Spleen (tissue), 11 donors: ENCODE measurements at regions not wholly inside any gene's neighbourhood (a gene's known extent, or its start where the extent isn't known, plus 50 kb on each side); places are given as distances from the start of the nearest gene placed in this dataset.
"Not testable (repeated sequence)": the region's sequence is repeated elsewhere in the genome, so short reads cannot be mapped to it uniquely, and the experiment has no call there.

ENCODE experiments used
- DNase-seq: peaks from one replicate; pipeline ENCODE4 v3.0.0-alpha.2; 2020
- H3K27ac ChIP-seq, 8 donors: fragments of 200-600 bp; sonication (generic) in 7 of 8; 1 replicate in 4 of 8; 2 replicates in 4 of 8; pipeline versions ENCODE4 v1.5.0 to v1.8.0; 2016 to 2021; ENCODE audit warnings: inconsistent platforms in 4 of 8, mild to moderate bottlenecking in 4 of 8, moderate library complexity in 1 of 8
- H3K27me3 ChIP-seq, 7 donors: fragments of 200-600 bp; sonication (generic) in 6 of 7; replicated peaks in 1 of 7; 1 replicate in 4 of 7; 2 replicates in 3 of 7; pipeline versions ENCODE4 v1.5.0 to v1.8.0; 2016 to 2021; ENCODE audit warnings: inconsistent platforms in 3 of 7, mild to moderate bottlenecking in 1 of 7
- H3K36me3 ChIP-seq, 6 donors: fragments of 200-600 bp; sonication (generic) in 5 of 6; 1 replicate in 4 of 6; 2 replicates in 2 of 6; pipeline versions ENCODE4 v1.5.0 to v1.8.0; 2016 to 2021; ENCODE audit warnings: inconsistent platforms in 2 of 6
- H3K4me1 ChIP-seq, 6 donors: fragments of 200-600 bp; sonication (generic) in 5 of 6; 1 replicate in 3 of 6; 2 replicates in 3 of 6; pipeline versions ENCODE4 v1.5.0 to v1.8.0; 2016 to 2021; ENCODE audit warnings: inconsistent platforms in 3 of 6
- H3K4me3 ChIP-seq, 8 donors: fragments of 200-600 bp; sonication (generic) in 7 of 8; 1 replicate in 4 of 8; 2 replicates in 4 of 8; pipeline versions ENCODE4 v1.5.0 to v1.8.0; 2016 to 2021; ENCODE audit warnings: inconsistent platforms in 4 of 8, mild to moderate bottlenecking in 4 of 8, moderate library complexity in 2 of 8
- H3K9me3 ChIP-seq, 8 donors: fragments of 200-600 bp; sonication (generic) in 7 of 8; 1 replicate in 4 of 8; 2 replicates in 4 of 8; pipeline versions ENCODE4 v1.5.0 to v1.8.0; 2016 to 2021; ENCODE audit warnings: inconsistent platforms in 4 of 8
- CTCF ChIP-seq, 11 experiments: fragments of 200-600 bp in 7 of 11; fragments of 450-650 bp in 4 of 11; sonication (generic) in 4 of 11; IDR thresholded peaks in 8 of 11; conservative IDR thresholded peaks in 3 of 11; 1 replicate in 7 of 11; 2 replicates in 4 of 11; pipeline versions ENCODE4 v1.4.0 to v1.8.0; 2016 to 2021; ENCODE audit warnings: antibody characterized with exemption in 11 of 11, inconsistent platforms in 4 of 11, mild to moderate bottlenecking in 1 of 11
- POLR2A ChIP-seq, 3 donors: fragments of 450-650 bp; IDR thresholded peaks; one replicate each; pipeline ENCODE4 v1.5.1; 2017; ENCODE audit warnings: antibody characterized with exemption in 3 of 3, mild to moderate bottlenecking in 1 of 3
- POLR2AphosphoS5 ChIP-seq, 3 donors: sonication (generic); formaldehyde crosslinking; IDR thresholded peaks; one replicate each; pipeline ENCODE4 v1.5.1; 2017; ENCODE audit warnings: antibody characterized with exemption in 3 of 3
- WGBS, 5 donors: extraction: QIAGEN DNeasy Blood & Tissue Kit in 3 of 5; methylation state at CpG; one replicate each; pipeline versions ENCODE4 v1.1.5 to v1.1.7; 2013 to 2018; 5-methylcytosine and 5-hydroxymethylcytosine counted together
- intact Hi-C: fragments of 100-400 bp; cut with DNase I; formaldehyde crosslinking; loops from one replicate; pipeline ENCODE4 v1.15.0; 2023; ENCODE audit warnings: low total_unique reads
- donor health status: healthy with polysubstance abuse.
- donor health status: DM: no; HTN: no; CAD: no; lungs with moderate emphysema.
- donor health status: DM: no; HTN: no; CAD: no.
- donor health status: Bipolar disorder and iron deficiency.
- donor health status: healthy.
- donor health status: DM: no; HTN: no; CAD: no.
- donor health status: DM: yes; HTN: yes; CAD: no.

- WGBS, 5 donors, result 75 to 87% (median 79%) methylated on average over 10 to 15 of the region's 15 CpGs
- Histone ChIP-seq H3K9me3 (no peaks in the 10 kb centered on the region), H3K36me3 (no peaks in the 10 kb centered on the region), H3K4me3 (no peak overlapping the region), H3K27ac (no peak overlapping the region), H3K4me1 (no peaks in the 10 kb centered on the region), H3K27me3 (no peaks in the 10 kb centered on the region)
- DNase-seq, result no peak
- TF ChIP-seq CTCF (IDR thresholded peaks at IDR 0.05 in 8 of 11, conservative IDR thresholded peaks at IDR 0.05 in 3 of 11) (peak in 1 of 11 experiments; percentile 6), POLR2A (IDR thresholded peaks at IDR 0.05) (no peak), POLR2AphosphoS5 (IDR thresholded peaks at IDR 0.05) (no peak)
- intact Hi-C loops, result no loop called here
Observed at GRCh38 chr21:28018741-28019669, 973.7 kb downstream of the LTN1 start.

GRCh38 chr21:28018213-28018612 is 974.5 kb downstream of the LTN1 start:
- no peaks in the 10 kb centered on the region for H3K9me3 ChIP-seq
- intact Hi-C loops, result no loop called here
- H3K4me3 ChIP-seq, result no peak overlapping the region
- H3K4me1 ChIP-seq, result no peaks in the 10 kb centered on the region
- H3K36me3 ChIP-seq, result no peaks in the 10 kb centered on the region
- no peak for DNase-seq
- no peak for TF ChIP-seq CTCF (IDR thresholded peaks at IDR 0.05 in 8 of 11, conservative IDR thresholded peaks at IDR 0.05 in 3 of 11)
- TF ChIP-seq POLR2AphosphoS5 (IDR thresholded peaks at IDR 0.05), result no peak
- no peak for TF ChIP-seq POLR2A (IDR thresholded peaks at IDR 0.05)
- 75 to 92% (median 86%) methylated on average over 6 to 9 of the region's 9 CpGs for WGBS, 5 donors
- no peaks in the 10 kb centered on the region for H3K27me3 ChIP-seq
- no peak overlapping the region for H3K27ac ChIP-seq

- intact Hi-C loops, result no loop called here
- no peak for TF ChIP-seq POLR2A (IDR thresholded peaks at IDR 0.05)
- TF ChIP-seq CTCF (IDR thresholded peaks at IDR 0.05 in 8 of 11, conservative IDR thresholded peaks at IDR 0.05 in 3 of 11), result no peak
- no peak for TF ChIP-seq POLR2AphosphoS5 (IDR thresholded peaks at IDR 0.05)
- no peaks in the 10 kb centered on the region for H3K9me3 ChIP-seq
- no peaks in the 10 kb centered on the region for H3K36me3 ChIP-seq
- no peaks in the 10 kb centered on the region for H3K27me3 ChIP-seq
- H3K27ac ChIP-seq, result no peak overlapping the region
- DNase-seq, result no peak
- 87 to 98% (median 93%) methylated on average over 1 of the region's 1 CpG for WGBS, 5 donors
- H3K4me3 ChIP-seq, result no peak overlapping the region
- no peaks in the 10 kb centered on the region for H3K4me1 ChIP-seq
Observed at GRCh38 chr21:28016571-28016970, 976.1 kb downstream of the LTN1 start.

GRCh38 chr21:28013123-28013522 is 979.6 kb downstream of the LTN1 start:
- DNase-seq, H3K4me3 ChIP-seq, intact Hi-C loops, H3K27ac ChIP-seq, H3K4me1 ChIP-seq, H3K9me3 ChIP-seq, H3K27me3 ChIP-seq, H3K36me3 ChIP-seq: not testable (repeated sequence)

- WGBS, 5 donors, result 26 to 58% (median 44%) methylated on average over 2 of the region's 2 CpGs
- H3K4me3 ChIP-seq, H3K36me3 ChIP-seq, H3K4me1 ChIP-seq, intact Hi-C loops, DNase-seq, H3K27ac ChIP-seq, H3K9me3 ChIP-seq, H3K27me3 ChIP-seq: not testable (repeated sequence)
Observed at GRCh38 chr21:28011970-28012369, 980.7 kb downstream of the LTN1 start.

- H3K9me3 ChIP-seq, H3K36me3 ChIP-seq, H3K27me3 ChIP-seq, H3K27ac ChIP-seq, DNase-seq, intact Hi-C loops, H3K4me3 ChIP-seq, H3K4me1 ChIP-seq: not testable (repeated sequence)
- WGBS, 5 donors, result 74 to 83% (median 78%) methylated on average over 3 of the region's 3 CpGs
Observed at GRCh38 chr21:28008245-28008644, 984.4 kb downstream of the LTN1 start.

GRCh38 chr21:28003627-28004026 is 989.0 kb downstream of the LTN1 start:
- H3K27ac ChIP-seq, H3K4me1 ChIP-seq, H3K9me3 ChIP-seq, H3K4me3 ChIP-seq, intact Hi-C loops, H3K36me3 ChIP-seq, DNase-seq, H3K27me3 ChIP-seq: not testable (repeated sequence)
- 90 to 95% (median 93%) methylated on average over 2 of the region's 2 CpGs for WGBS, 5 donors

- H3K36me3 ChIP-seq, DNase-seq, intact Hi-C loops, H3K4me3 ChIP-seq, H3K27ac ChIP-seq, H3K4me1 ChIP-seq, H3K9me3 ChIP-seq, H3K27me3 ChIP-seq: not testable (repeated sequence)
- 66 to 80% (median 71%) methylated on average over 4 of the region's 4 CpGs for WGBS, 5 donors
Observed at GRCh38 chr21:27996906-27997305, 995.8 kb downstream of the LTN1 start.
